ENCODE measurements at regions not wholly inside any gene's neighbourhood (a gene's known extent, or its start where the extent isn't known, plus 50 kb on each side); places are given as distances from the start of the nearest gene placed in this dataset.

GRCh38 chr12:90239732-90240260 is 531.2 kb upstream of the ATP2B1 start:
- Histone ChIP-seq H3K9ac (ENCODE audit: low read length) (no peak overlapping the region), H3K4me3 (ENCODE audit: low read length) (no peak overlapping the region), H3K27ac (ENCODE audit: low read length) (no peak overlapping the region), H4K20me1 (ENCODE audit: insufficient read depth, low read length) (no peaks in the 10 kb centered on the region), H3K4me1 (ENCODE audit: low read length) (no peaks in the 10 kb centered on the region), H2AFZ (ENCODE audit: low read depth, low read length) (no peak overlapping the region), H3K36me3 (replicated peaks; ENCODE audit: low read depth, low read length) (no peaks in the 10 kb centered on the region), H3K79me2 (ENCODE audit: low read length) (no peaks in the 10 kb centered on the region), H3K27me3 (ENCODE audit: low read depth, low read length) (no peaks in the 10 kb centered on the region), H3K4me2 (ENCODE audit: low read length) (no peak overlapping the region), H3K9me3 (ENCODE audit: insufficient read depth, low read length) (no peaks in the 10 kb centered on the region)
- no peak for TF ChIP-seq EZH2phosphoT487 (IDR thresholded peaks at IDR 0.05; ENCODE audit: low read depth)
- TF ChIP-seq, protein P1, sequence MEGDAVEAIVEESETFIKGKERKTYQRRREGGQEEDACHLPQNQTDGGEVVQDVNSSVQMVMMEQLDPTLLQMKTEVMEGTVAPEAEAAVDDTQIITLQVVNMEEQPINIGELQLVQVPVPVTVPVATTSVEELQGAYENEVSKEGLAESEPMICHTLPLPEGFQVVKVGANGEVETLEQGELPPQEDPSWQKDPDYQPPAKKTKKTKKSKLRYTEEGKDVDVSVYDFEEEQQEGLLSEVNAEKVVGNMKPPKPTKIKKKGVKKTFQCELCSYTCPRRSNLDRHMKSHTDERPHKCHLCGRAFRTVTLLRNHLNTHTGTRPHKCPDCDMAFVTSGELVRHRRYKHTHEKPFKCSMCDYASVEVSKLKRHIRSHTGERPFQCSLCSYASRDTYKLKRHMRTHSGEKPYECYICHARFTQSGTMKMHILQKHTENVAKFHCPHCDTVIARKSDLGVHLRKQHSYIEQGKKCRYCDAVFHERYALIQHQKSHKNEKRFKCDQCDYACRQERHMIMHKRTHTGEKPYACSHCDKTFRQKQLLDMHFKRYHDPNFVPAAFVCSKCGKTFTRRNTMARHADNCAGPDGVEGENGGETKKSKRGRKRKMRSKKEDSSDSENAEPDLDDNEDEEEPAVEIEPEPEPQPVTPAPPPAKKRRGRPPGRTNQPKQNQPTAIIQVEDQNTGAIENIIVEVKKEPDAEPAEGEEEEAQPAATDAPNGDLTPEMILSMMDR (IDR thresholded peaks at IDR 0.05; ENCODE audit: low read depth, low read length): no peak

GRCh38 chr12:90238663-90239271 is 530.1 kb upstream of the ATP2B1 start:
- H4K20me1 ChIP-seq (ENCODE audit: insufficient read depth, low read length): no peaks in the 10 kb centered on the region
- no peaks in the 10 kb centered on the region for H3K9me3 ChIP-seq (ENCODE audit: insufficient read depth, low read length)
- no peak overlapping the region for H3K27ac ChIP-seq (ENCODE audit: low read length)
- no peak overlapping the region for H3K9ac ChIP-seq (ENCODE audit: low read length)
- no peak overlapping the region for H3K4me3 ChIP-seq (ENCODE audit: low read length)
- no peak overlapping the region for H2AFZ ChIP-seq (ENCODE audit: low read depth, low read length)
- no peaks in the 10 kb centered on the region for H3K79me2 ChIP-seq (ENCODE audit: low read length)
- no peaks in the 10 kb centered on the region for H3K36me3 ChIP-seq (replicated peaks; ENCODE audit: low read depth, low read length)
- no peaks in the 10 kb centered on the region for H3K27me3 ChIP-seq (ENCODE audit: low read depth, low read length)
- no peaks in the 10 kb centered on the region for H3K4me1 ChIP-seq (ENCODE audit: low read length)
- TF ChIP-seq, protein P1 (IDR thresholded peaks at IDR 0.05; ENCODE audit: low read depth, low read length): no peak
- TF ChIP-seq EZH2phosphoT487 (IDR thresholded peaks at IDR 0.05; ENCODE audit: low read depth): no peak
- no peak overlapping the region for H3K4me2 ChIP-seq (ENCODE audit: low read length)

- Histone ChIP-seq H3K9me3 (ENCODE audit: insufficient read depth, low read length) (no peaks in the 10 kb centered on the region), H3K36me3 (replicated peaks; ENCODE audit: low read depth, low read length) (no peaks in the 10 kb centered on the region), H3K27ac (ENCODE audit: low read length) (no peak overlapping the region), H3K27me3 (ENCODE audit: low read depth, low read length) (no peaks in the 10 kb centered on the region), H3K4me2 (ENCODE audit: low read length) (no peak overlapping the region), H4K20me1 (ENCODE audit: insufficient read depth, low read length) (no peaks in the 10 kb centered on the region), H3K9ac (ENCODE audit: low read length) (no peak overlapping the region), H3K4me3 (ENCODE audit: low read length) (no peak overlapping the region), H2AFZ (ENCODE audit: low read depth, low read length) (no peak overlapping the region), H3K4me1 (ENCODE audit: low read length) (no peaks in the 10 kb centered on the region), H3K79me2 (ENCODE audit: low read length) (no peaks in the 10 kb centered on the region)
- TF ChIP-seq, protein P1 (IDR thresholded peaks at IDR 0.05; ENCODE audit: low read depth, low read length): no peak
- TF ChIP-seq EZH2phosphoT487 (IDR thresholded peaks at IDR 0.05; ENCODE audit: low read depth): no peak
These were observed 529.2 kb upstream of the ATP2B1 start for GRCh38 chr12:90237841-90238240.

GRCh38 chr12:90235642-90236041 is 527.0 kb upstream of the ATP2B1 start:
- no peak overlapping the region for H3K9ac ChIP-seq (ENCODE audit: low read length)
- no peaks in the 10 kb centered on the region for H3K79me2 ChIP-seq (ENCODE audit: low read length)
- H3K27me3 ChIP-seq (ENCODE audit: low read depth, low read length): no peaks in the 10 kb centered on the region
- no peaks in the 10 kb centered on the region for H3K4me1 ChIP-seq (ENCODE audit: low read length)
- no peak overlapping the region for H3K4me3 ChIP-seq (ENCODE audit: low read length)
- no peak overlapping the region for H3K4me2 ChIP-seq (ENCODE audit: low read length)
- no peaks in the 10 kb centered on the region for H4K20me1 ChIP-seq (ENCODE audit: insufficient read depth, low read length)
- TF ChIP-seq, protein P1 (IDR thresholded peaks at IDR 0.05; ENCODE audit: low read depth, low read length): no peak
- no peak for TF ChIP-seq EZH2phosphoT487 (IDR thresholded peaks at IDR 0.05; ENCODE audit: low read depth)
- no peaks in the 10 kb centered on the region for H3K9me3 ChIP-seq (ENCODE audit: insufficient read depth, low read length)
- H3K27ac ChIP-seq (ENCODE audit: low read length): no peak overlapping the region
- H2AFZ ChIP-seq (ENCODE audit: low read depth, low read length): no peak overlapping the region
- H3K36me3 ChIP-seq (replicated peaks; ENCODE audit: low read depth, low read length): no peaks in the 10 kb centered on the region
